ENCODE measurements at regions not wholly inside any gene's neighbourhood (a gene's known extent, or its start where the extent isn't known, plus 50 kb on each side); places are given as distances from the start of the nearest gene placed in this dataset.
"Not testable (repeated sequence)": the region's sequence is repeated elsewhere in the genome, so short reads cannot be mapped to it uniquely, and the experiment has no call there.

DNA sequence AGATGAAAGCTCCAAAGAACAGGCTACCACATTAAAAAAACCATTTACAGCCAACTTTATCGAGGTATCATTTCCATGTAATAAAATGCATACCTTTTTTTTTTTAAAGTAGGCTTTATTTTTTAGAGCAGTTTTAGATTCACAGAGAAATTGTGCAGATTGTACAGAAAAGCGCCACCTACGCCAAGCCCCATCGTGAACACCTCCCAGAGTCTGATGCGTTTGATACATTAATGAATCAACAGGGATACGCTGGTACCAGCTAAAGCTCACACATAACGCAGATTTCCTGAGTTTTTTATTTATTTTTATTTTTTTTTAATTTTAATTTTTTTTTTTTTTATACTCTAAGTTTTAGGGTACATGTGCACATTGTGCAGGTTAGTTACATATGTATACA lies 129.9 kb downstream of the KIF26A start:
- H3K4me3 ChIP-seq (ENCODE audit: low read length in 3 of 3): no peak overlapping the region
- intact Hi-C loops (cut with DNase I): no loop called here
- FAIRE-seq: no peak

DNA sequence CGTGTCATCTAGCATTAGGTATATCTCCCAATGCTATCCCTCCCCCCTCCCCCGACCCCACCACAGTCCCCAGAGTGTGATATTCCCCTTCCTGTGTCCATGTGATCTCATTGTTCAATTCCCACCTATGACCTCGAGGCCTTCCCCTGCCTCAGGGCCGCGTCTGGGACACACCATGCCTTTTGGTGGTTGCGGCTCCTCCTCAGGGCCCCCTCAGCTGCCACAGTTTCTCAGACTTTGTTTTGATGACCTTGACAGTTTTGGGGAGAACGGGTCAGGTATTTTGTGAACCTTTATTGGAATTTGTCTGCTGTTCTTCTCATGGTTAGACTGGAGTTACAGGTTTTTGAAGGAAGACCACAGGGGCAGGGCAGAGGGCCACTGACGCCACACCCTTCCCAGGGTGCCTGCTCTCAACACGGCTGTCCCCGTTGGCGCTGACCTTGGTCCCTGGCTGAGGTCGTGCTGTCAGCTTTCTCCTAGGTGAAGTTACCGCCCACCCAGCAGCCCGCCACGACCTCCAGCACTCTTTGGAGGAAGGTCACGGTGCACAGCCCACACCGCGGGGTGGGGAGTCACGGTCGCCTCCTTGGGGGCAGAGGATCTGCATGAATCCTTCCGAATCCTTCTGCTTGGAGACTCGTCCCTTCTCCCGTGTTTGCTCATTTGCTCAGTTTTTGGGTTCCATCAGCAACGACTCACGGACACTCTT lies 130.5 kb downstream of the KIF26A start:
- Histone ChIP-seq H3K9ac (ENCODE audit: low read length in 3 of 3) (no peak overlapping the region), H3K36me3 (ENCODE audit: control insufficient read depth in 2 of 3, insufficient read depth in 3 of 3, low read length in 3 of 3) (no peaks in the 10 kb centered on the region), H3K27me3 (ENCODE audit: control insufficient read depth, insufficient read depth, low read length) (no peaks in the 10 kb centered on the region), H3K4me3 (ENCODE audit: low read length in 3 of 3) (no peak overlapping the region), H3K27ac (ENCODE audit: low read depth in 2 of 2, low read length in 2 of 2) (no peak overlapping the region), H3K4me1 (ENCODE audit: control insufficient read depth in 2 of 3, insufficient read depth in 2 of 3, low read depth in 1 of 3, low read length in 3 of 3) (no peaks in the 10 kb centered on the region), H3K9me3 (ENCODE audit: control insufficient read depth in 2 of 3, insufficient read depth in 1 of 3, low read length in 3 of 3) (no peaks in the 10 kb centered on the region)
- DNase-seq (peak in 3 of 5 donors; percentile 7 to 32 (median 29)), FAIRE-seq (no peak)
- TF ChIP-seq, protein P1, sequence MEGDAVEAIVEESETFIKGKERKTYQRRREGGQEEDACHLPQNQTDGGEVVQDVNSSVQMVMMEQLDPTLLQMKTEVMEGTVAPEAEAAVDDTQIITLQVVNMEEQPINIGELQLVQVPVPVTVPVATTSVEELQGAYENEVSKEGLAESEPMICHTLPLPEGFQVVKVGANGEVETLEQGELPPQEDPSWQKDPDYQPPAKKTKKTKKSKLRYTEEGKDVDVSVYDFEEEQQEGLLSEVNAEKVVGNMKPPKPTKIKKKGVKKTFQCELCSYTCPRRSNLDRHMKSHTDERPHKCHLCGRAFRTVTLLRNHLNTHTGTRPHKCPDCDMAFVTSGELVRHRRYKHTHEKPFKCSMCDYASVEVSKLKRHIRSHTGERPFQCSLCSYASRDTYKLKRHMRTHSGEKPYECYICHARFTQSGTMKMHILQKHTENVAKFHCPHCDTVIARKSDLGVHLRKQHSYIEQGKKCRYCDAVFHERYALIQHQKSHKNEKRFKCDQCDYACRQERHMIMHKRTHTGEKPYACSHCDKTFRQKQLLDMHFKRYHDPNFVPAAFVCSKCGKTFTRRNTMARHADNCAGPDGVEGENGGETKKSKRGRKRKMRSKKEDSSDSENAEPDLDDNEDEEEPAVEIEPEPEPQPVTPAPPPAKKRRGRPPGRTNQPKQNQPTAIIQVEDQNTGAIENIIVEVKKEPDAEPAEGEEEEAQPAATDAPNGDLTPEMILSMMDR (IDR thresholded peaks at IDR 0.05; ENCODE audit: borderline replicate concordance, extremely low read depth, insufficient read depth): no peak
- intact Hi-C loops (cut with DNase I): no loop called here

More for the DNA sequence above, 129.9 kb downstream of the KIF26A start:
- DNase-seq: no peak
- H3K4me1 ChIP-seq (ENCODE audit: control insufficient read depth in 2 of 3, insufficient read depth in 2 of 3, low read depth in 1 of 3, low read length in 3 of 3): no peaks in the 10 kb centered on the region
- H3K27me3 ChIP-seq (ENCODE audit: control insufficient read depth, insufficient read depth, low read length): no peaks in the 10 kb centered on the region
- no peak overlapping the region for H3K27ac ChIP-seq (ENCODE audit: low read depth in 2 of 2, low read length in 2 of 2)
- H3K9ac ChIP-seq (ENCODE audit: low read length in 3 of 3): no peak overlapping the region
- H3K36me3 ChIP-seq (ENCODE audit: control insufficient read depth in 2 of 3, insufficient read depth in 3 of 3, low read length in 3 of 3): no peaks in the 10 kb centered on the region
- no peaks in the 10 kb centered on the region for H3K9me3 ChIP-seq (ENCODE audit: control insufficient read depth in 2 of 3, insufficient read depth in 1 of 3, low read length in 3 of 3)
- TF ChIP-seq, protein P1 (IDR thresholded peaks at IDR 0.05; ENCODE audit: borderline replicate concordance, extremely low read depth, insufficient read depth): no peak

DNA sequence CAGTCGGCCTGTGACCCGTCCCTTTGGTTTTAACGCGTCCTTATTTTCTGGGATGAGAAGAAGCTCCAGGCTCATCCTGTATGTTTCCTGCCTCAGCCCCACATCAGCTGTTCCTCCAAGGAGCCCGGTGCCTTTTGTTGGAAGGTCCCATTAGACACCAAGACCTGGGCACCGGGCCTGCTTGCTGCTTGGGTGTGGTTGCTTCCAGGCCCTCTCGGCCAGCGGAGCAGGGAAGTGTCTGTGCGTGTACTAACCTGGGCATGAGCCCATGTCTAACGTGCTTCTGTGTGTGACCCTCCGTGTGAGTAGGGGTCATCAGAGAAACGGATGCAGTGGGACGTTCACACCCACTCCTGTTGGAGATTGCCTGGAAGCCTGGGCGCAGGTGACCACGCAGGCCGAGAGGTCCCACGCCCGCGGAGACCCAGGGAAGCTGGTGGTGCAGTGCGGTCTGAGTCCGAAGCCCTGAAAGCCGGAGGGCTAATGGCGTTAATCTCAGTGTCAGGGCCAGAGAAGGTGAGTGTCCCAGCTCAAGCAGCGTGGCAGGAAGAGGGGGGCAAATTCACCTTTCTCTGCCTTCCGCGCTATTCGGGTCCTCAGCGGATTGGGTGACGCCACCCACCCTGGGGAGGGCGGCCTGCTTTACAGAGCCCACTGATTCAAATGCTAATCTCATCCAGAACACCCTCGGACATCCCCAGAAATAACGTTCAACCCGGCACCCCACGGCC lies 131.3 kb downstream of the KIF26A start:
- H3K36me3 ChIP-seq (ENCODE audit: control insufficient read depth in 2 of 3, insufficient read depth in 3 of 3, low read length in 3 of 3); H3K4me1 ChIP-seq (ENCODE audit: control insufficient read depth in 2 of 3, insufficient read depth in 2 of 3, low read depth in 1 of 3, low read length in 3 of 3); FAIRE-seq; H3K9ac ChIP-seq (ENCODE audit: low read length in 3 of 3); H3K27me3 ChIP-seq (ENCODE audit: control insufficient read depth, insufficient read depth, low read length); H3K9me3 ChIP-seq (ENCODE audit: control insufficient read depth in 2 of 3, insufficient read depth in 1 of 3, low read length in 3 of 3); H3K4me3 ChIP-seq (ENCODE audit: low read length in 3 of 3); H3K27ac ChIP-seq (ENCODE audit: low read depth in 2 of 2, low read length in 2 of 2); intact Hi-C loops (cut with DNase I): not testable (repeated sequence)
- peak in 3 of 5 donors; percentile 1 to 41 (median 28) for DNase-seq

DNA sequence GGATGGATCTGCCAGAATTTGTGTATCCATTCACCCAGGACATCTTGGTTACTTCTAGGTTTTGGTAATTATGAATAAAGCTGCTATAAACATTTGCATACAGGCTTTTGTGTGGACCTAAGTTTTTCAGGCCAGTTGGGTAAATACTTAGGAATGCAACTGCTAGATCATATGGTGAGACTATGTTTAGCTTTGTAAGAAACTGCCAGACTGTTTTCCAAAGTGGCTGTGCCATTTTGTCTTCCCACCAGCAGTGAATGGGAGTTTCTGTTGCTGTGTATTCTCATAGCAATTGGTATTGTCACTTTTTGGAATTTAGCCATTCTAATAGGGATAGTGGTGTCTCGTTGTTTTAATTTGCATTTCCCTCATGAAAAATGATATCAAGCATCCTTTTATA lies 133.0 kb downstream of the KIF26A start:
- TF ChIP-seq, protein P1 (IDR thresholded peaks at IDR 0.05; ENCODE audit: borderline replicate concordance, extremely low read depth, insufficient read depth): no peak
- H3K9ac ChIP-seq (ENCODE audit: low read length in 3 of 3): no peak overlapping the region
- no peak for FAIRE-seq
- H3K9me3 ChIP-seq (ENCODE audit: control insufficient read depth in 2 of 3, insufficient read depth in 1 of 3, low read length in 3 of 3): no peaks in the 10 kb centered on the region
- H3K36me3 ChIP-seq (ENCODE audit: control insufficient read depth in 2 of 3, insufficient read depth in 3 of 3, low read length in 3 of 3): no peaks in the 10 kb centered on the region
- H3K27ac ChIP-seq (ENCODE audit: low read depth in 2 of 2, low read length in 2 of 2): no peak overlapping the region
- H3K4me3 ChIP-seq (ENCODE audit: low read length in 3 of 3): no peak overlapping the region
- intact Hi-C loops (cut with DNase I): no loop called here
- no peaks in the 10 kb centered on the region for H3K27me3 ChIP-seq (ENCODE audit: control insufficient read depth, insufficient read depth, low read length)
- no peak for DNase-seq
- no peaks in the 10 kb centered on the region for H3K4me1 ChIP-seq (ENCODE audit: control insufficient read depth in 2 of 3, insufficient read depth in 2 of 3, low read depth in 1 of 3, low read length in 3 of 3)
